ENCODE measurements at regions not wholly inside any gene's neighbourhood (a gene's known extent, or its start where the extent isn't known, plus 50 kb on each side); places are given as distances from the start of the nearest gene placed in this dataset.

DNA sequence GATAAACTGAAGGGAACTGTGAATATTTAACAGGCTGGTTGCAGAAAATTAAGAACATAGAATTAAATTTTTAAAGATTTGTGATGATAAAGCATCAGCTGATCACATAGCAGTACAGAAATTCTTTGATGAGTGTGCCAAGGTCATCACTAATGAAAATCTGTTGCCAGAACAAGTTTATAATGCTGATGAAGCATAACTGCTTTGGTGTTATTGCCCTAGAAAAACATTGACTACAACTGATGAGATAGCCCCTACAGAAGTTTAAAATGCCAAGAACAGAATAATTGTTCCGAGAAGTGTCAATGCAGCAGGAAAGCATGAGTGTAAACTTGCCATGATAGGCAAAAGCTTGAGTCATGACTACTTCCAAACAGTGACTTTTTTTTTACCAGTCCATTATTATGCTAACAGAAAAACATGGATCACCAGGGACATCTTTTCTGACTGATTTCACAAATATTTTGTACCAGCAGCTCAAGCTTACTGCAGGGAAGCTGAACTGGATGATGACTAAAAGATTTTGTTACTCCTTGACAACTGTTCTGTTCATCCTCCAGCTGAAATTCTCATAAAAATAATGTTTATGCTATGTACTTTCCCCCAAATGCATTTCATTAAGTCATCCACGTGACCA is 1136.6 kb downstream of the FAT4 start:
- in situ Hi-C loops (cut with MboI; ENCODE audit: low sequenced_read_pairs in 4 of 4): no loop called here
- no peak for DNase-seq
- Histone ChIP-seq H3K27me3 (no peaks in the 10 kb centered on the region), H3K27ac (no peak overlapping the region), H3K4me1 (no peaks in the 10 kb centered on the region), H3K9me3 (no peaks in the 10 kb centered on the region), H3K36me3 (no peaks in the 10 kb centered on the region), H3K4me3 (no peak overlapping the region)
- intact Hi-C loops (cut with DNase I; ENCODE audit: low total_unique reads): no loop called here
- no peak for TF ChIP-seq POLR2A (IDR thresholded peaks at IDR 0.05)
- TF ChIP-seq, protein P1, sequence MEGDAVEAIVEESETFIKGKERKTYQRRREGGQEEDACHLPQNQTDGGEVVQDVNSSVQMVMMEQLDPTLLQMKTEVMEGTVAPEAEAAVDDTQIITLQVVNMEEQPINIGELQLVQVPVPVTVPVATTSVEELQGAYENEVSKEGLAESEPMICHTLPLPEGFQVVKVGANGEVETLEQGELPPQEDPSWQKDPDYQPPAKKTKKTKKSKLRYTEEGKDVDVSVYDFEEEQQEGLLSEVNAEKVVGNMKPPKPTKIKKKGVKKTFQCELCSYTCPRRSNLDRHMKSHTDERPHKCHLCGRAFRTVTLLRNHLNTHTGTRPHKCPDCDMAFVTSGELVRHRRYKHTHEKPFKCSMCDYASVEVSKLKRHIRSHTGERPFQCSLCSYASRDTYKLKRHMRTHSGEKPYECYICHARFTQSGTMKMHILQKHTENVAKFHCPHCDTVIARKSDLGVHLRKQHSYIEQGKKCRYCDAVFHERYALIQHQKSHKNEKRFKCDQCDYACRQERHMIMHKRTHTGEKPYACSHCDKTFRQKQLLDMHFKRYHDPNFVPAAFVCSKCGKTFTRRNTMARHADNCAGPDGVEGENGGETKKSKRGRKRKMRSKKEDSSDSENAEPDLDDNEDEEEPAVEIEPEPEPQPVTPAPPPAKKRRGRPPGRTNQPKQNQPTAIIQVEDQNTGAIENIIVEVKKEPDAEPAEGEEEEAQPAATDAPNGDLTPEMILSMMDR (IDR thresholded peaks at IDR 0.05 in 4 of 5, conservative IDR thresholded peaks at IDR 0.05 in 1 of 5): no peak
- ATAC-seq: no peak

DNA sequence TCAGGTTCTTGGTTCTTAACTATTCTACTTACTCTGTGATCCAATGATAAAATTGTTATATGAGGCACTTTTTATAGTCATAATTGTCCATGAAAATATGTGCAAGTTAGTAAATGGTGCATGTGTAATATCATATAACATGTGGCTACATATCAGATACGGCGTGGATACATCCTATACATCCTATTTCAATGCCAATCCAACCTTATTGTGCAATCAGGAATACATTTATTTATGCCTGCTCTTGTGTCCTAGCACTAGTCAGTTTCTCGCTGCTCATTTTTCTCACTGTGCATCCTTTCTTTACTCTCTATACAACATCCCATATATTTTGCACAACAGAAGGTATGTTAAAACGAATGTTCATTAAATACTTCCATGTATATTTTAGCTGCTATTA is 1141.1 kb downstream of the FAT4 start:
- no peaks in the 10 kb centered on the region for H3K36me3 ChIP-seq

DNA sequence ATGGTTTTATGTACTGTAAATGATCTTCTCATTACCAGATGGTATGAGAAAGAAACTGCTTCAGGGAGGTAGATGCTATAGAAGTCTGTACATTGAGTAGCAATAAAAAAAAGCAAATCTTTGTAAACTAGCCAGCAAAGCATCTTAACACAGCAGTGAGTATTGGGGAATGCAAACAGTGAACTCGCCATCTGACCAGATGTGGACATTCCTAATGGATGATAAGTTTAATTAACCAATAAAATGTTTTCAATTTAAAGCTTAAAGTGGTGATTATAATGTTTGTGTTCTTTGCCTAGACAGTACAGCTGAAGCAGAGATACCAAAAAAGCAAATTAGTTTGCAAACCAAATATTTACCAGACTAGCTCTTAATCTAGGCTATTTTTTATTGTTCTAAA is 1144.2 kb downstream of the FAT4 start:
- no peak overlapping the region for H3K4me3 ChIP-seq
- intact Hi-C loops (cut with DNase I; ENCODE audit: low total_unique reads): no loop called here
- DNase-seq: no peak
- no peak overlapping the region for H3K27ac ChIP-seq
- H3K27me3 ChIP-seq: no peaks in the 10 kb centered on the region
- no peak for TF ChIP-seq POLR2A (IDR thresholded peaks at IDR 0.05)
- TF ChIP-seq, protein P1 (IDR thresholded peaks at IDR 0.05 in 4 of 5, conservative IDR thresholded peaks at IDR 0.05 in 1 of 5): no peak
- no peaks in the 10 kb centered on the region for H3K9me3 ChIP-seq
- ATAC-seq: no peak
- H3K4me1 ChIP-seq: no peaks in the 10 kb centered on the region
- no peaks in the 10 kb centered on the region for H3K36me3 ChIP-seq
- in situ Hi-C loops (cut with MboI; ENCODE audit: low sequenced_read_pairs in 4 of 4): no loop called here

More for the DNA sequence above, 1141.1 kb downstream of the FAT4 start:
- Histone ChIP-seq H3K4me1 (no peaks in the 10 kb centered on the region), H3K9me3 (no peaks in the 10 kb centered on the region), H3K4me3 (no peak overlapping the region), H3K27ac (no peak overlapping the region), H3K27me3 (no peaks in the 10 kb centered on the region)
- ATAC-seq: no peak
- in situ Hi-C loops (cut with MboI; ENCODE audit: low sequenced_read_pairs in 4 of 4) (no loop called here), intact Hi-C loops (cut with DNase I; ENCODE audit: low total_unique reads) (no loop called here)
- no peak for DNase-seq
- TF ChIP-seq, protein P1 (IDR thresholded peaks at IDR 0.05 in 4 of 5, conservative IDR thresholded peaks at IDR 0.05 in 1 of 5): no peak
- no peak for TF ChIP-seq POLR2A (IDR thresholded peaks at IDR 0.05)

DNA sequence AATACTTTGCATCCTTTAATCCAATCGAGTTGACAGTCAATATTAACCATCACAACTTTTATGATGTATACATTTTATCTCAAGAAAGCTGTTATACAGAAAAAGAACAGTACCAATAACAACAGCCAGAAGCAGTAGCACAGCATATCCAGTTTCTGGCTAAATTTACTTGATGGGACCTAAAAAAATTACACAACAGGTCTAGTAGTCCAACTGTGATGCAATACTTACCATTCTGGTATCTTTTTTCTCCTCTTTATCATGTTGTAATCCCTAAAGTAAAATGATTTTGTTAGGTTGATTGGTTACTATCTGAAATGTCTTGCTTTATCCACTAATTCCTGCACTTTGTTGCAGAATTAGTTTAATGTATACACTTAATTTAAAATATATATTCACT is 1150.6 kb downstream of the FAT4 start:
- TF ChIP-seq POLR2A (IDR thresholded peaks at IDR 0.05): no peak
- TF ChIP-seq, protein P1 (IDR thresholded peaks at IDR 0.05 in 4 of 5, conservative IDR thresholded peaks at IDR 0.05 in 1 of 5): no peak

DNA sequence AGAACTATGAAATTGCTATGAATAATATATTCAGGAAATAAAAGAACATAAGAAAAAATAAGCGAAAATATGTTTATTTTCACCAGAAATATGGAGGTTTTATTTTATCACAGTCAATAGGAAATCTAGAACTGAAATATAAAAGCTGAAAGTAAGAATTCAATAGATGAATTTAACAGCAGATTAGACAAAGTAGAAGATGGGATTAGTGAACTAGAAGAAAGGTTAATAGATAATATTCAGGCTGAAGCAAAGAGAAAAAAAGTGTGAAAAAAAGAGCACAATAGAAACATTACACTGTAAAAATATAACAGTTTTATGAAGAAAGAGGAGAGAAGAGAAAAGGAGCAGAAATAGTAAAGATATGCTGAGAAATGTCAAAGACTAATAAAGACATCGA is 1152.1 kb downstream of the FAT4 start:
- TF ChIP-seq, protein P1 (IDR thresholded peaks at IDR 0.05 in 4 of 5, conservative IDR thresholded peaks at IDR 0.05 in 1 of 5): no peak
- TF ChIP-seq POLR2A (IDR thresholded peaks at IDR 0.05): no peak
- DNase-seq (no peak), ATAC-seq (no peak)
- in situ Hi-C loops (cut with MboI; ENCODE audit: low sequenced_read_pairs in 4 of 4): no loop called here
- Histone ChIP-seq H3K36me3 (no peaks in the 10 kb centered on the region), H3K4me3 (no peak overlapping the region), H3K27me3 (no peaks in the 10 kb centered on the region), H3K9me3 (no peaks in the 10 kb centered on the region), H3K4me1 (no peaks in the 10 kb centered on the region), H3K27ac (no peak overlapping the region)
- intact Hi-C loops (cut with DNase I; ENCODE audit: low total_unique reads): no loop called here

More for the DNA sequence above, 1150.6 kb downstream of the FAT4 start:
- H3K36me3 ChIP-seq: no peaks in the 10 kb centered on the region
- no peak overlapping the region for H3K27ac ChIP-seq
- DNase-seq: no peak
- intact Hi-C loops (cut with DNase I; ENCODE audit: low total_unique reads) (no loop called here), in situ Hi-C loops (cut with MboI; ENCODE audit: low sequenced_read_pairs in 4 of 4) (no loop called here)
- H3K4me3 ChIP-seq: no peak overlapping the region
- no peak for ATAC-seq
- H3K4me1 ChIP-seq: no peaks in the 10 kb centered on the region
- H3K9me3 ChIP-seq: no peaks in the 10 kb centered on the region
- no peaks in the 10 kb centered on the region for H3K27me3 ChIP-seq
